AG09319 (cell line): ENCODE measurements at regions not wholly inside any gene's neighbourhood (a gene's known extent, or its start where the extent isn't known, plus 50 kb on each side); places are given as distances from the start of the nearest gene placed in this dataset.

ENCODE experiments used
- DNase-seq: peaks from one replicate; pipeline ENCODE4 v3.0.0-alpha.2; 2010; ENCODE audit warnings: low read depth; ENCODE audit errors: extremely low read depth
- CTCF ChIP-seq: IDR thresholded peaks from 2 replicates; pipeline ENCODE4 v1.5.1; 2011; ENCODE audit warnings: low read depth, mild to moderate bottlenecking, inconsistent platforms, low read length, moderate library complexity

GRCh38 chrX:118197730-118198129 is 81.1 kb upstream of the KLHL13 start:
- TF ChIP-seq CTCF, result no peak

DNA sequence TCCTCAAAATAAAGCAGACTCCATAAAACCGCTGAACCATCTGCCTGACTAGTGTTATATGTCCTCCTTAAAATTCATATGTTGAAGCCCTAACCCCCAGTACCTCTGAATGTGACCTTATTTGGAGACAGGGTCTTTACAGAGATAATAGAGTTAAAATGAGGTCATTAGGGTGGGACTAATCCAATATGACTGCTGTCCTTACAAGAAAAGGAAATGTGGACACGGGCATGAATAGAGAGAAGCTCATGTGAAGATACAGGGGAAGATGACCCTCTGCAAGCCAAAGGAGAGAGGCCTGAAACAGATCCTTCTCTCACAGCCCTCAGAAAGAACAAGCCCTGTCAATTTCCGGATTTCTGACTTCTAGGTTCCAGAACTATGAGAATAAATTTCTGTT is 82.0 kb upstream of the KLHL13 start:
- TF ChIP-seq CTCF, result no peak
- no peak for DNase-seq

More at GRCh38 chrX:118197730-118198129, 81.1 kb upstream of the KLHL13 start:
- no peak for DNase-seq

- no peak for TF ChIP-seq CTCF
- DNase-seq, result no peak
Observed at GRCh38 chrX:118199997-118200396, 83.4 kb upstream of the KLHL13 start.

DNA sequence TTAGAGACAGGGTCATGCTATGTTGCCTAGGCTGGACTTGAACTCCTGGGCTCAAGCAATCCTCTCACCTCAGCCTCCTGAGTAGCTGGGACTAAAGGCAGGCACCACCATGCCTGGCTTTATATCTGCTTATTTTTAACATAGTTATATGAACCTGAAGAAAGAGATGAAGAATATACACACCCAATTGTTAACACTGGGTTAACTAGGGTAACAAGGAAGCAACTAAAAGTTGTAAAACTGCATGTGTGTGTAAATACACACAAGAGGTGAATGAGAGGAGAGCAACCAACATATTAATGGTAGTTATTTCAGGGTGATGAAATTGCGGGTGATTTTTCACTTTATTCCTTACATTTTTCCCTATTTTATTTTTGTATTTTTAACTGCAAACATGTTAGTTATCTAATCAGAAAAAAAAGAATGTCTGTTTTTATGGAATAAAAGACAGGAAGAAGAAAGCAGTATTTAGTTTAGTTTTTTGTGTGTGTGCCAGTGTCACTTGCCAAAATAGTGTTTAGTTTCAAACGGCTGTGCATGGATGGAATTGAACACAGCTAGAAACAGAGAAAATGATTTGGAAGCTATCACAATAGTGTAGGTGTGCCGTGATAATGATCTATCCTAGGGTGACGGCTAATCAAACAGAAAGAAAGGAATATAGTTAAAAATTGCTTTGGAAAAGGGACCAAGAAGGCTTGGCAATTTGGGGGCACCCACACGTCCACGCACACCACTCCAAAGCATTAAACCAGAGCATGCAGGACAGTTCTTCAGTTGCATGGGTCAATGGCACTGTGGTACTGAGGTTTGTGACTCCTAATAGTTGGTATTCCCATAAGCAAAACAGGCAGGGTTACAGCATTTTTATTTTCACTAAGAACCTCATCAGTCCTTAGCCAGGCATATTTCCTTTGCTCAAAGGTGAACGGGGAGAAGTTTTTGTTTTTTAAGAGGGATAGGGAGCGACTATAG is 89.1 kb upstream of the KLHL13 start:
- TF ChIP-seq CTCF, result no peak
- DNase-seq, result no peak

DNA sequence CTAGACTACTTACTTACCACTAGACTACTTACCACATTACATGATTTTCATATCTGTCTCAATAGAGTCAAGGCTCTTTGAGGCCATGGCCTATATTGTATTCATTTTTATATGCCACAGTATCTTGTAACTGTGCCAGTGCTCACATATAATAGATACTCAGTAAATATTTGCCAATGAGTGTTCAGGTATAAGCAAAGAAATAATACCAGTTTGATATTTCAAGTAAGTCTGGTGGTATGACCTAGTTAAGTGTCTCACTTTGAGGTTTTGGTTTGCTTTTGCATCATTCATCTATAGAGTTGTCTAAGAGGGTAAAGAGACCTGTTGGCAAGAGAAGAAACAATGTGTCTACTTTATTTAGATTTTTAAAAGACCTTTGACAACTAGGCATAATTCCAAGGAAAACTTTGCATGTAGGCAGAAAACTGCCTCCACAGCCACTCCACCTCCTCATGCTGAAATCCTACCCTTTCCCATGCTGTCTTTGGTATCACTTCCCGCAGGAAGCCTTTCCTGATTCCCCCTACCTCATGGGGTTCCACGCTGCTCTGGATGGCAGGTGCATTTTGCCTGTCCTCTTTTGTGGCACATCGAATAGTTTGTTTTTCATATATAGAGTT is 91.3 kb upstream of the KLHL13 start:
- DNase-seq, result no peak
- TF ChIP-seq CTCF, result no peak

DNA sequence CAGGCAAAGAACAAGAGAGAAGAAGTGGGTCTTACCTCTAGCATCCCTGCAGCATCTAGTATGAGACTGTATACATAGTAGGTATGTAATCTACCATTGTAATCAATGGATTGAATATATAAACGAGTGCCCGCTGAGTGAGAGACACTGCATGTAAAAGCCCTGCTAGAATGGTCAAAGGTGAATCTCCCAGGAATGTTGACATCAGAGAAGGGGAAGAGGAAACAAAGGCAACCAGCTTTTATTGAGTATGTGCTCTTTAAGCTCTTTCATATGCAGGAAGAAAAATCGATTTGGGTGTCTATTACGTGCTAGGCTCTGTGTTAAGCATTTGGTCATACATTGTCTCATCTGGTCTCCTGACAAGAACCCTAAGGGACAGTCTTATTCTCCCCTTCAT is 91.9 kb upstream of the KLHL13 start:
- TF ChIP-seq CTCF, result no peak
- no peak for DNase-seq
